HG03457 (cell line): ENCODE measurements at regions not wholly inside any gene's neighbourhood (a gene's known extent, or its start where the extent isn't known, plus 50 kb on each side); places are given as distances from the start of the nearest gene placed in this dataset.

Experiments used
- ATAC-seq: cut with Tn5 transposase; IDR thresholded peaks from one replicate; pipeline ENCODE4 v1.9.1; 2021; ENCODE audit warnings: moderate number of reproducible peaks; ENCODE audit not compliant: unreplicated experiment

DNA sequence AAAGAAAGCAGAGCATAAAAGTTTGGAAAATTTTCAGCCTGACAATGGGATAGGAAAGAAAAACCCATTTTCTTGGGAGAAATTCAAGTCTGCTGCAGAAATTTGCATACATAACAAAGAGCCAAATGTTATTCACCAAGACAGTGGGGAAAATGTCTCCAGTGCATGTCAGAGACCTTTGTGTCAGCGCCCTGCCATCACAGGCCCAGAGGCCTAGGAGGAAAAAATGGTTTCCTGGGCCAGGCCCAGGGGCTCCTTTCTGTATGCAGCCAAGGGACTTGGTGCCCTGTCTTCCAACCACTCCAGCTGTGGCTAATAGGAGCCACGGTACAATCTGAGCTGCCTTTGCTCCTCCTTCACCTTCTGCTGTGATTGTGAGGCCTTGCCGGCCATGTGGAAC is 189.1 kb upstream of the PITRM1 start:
- ATAC-seq = no peak

DNA sequence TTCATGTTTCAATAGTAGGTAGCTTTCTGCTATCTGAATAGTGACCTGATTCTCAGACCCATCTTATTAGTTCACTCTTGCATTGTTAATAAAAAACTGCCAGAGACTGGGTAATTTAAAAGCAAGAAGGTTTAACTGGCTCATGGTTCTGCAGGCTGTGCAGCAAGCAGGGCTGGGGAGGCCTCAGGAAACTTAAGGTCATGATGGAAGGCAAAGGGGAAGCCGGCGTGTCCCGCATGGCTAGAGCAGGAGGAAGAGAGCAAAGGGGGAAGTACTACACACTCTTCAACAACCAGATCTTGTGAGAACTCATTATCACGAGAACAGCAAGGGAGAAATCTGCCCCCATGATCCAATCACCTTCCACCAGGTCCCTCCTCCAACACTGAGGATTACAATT is 185.2 kb upstream of the PITRM1 start:
- ATAC-seq = no peak

- no peak for ATAC-seq
Measured at GRCh38 chr10:3355536-3355935, 183.0 kb upstream of the PITRM1 start.

- no peak for ATAC-seq
Measured at GRCh38 chr10:3354174-3354900, 181.8 kb upstream of the PITRM1 start.

DNA sequence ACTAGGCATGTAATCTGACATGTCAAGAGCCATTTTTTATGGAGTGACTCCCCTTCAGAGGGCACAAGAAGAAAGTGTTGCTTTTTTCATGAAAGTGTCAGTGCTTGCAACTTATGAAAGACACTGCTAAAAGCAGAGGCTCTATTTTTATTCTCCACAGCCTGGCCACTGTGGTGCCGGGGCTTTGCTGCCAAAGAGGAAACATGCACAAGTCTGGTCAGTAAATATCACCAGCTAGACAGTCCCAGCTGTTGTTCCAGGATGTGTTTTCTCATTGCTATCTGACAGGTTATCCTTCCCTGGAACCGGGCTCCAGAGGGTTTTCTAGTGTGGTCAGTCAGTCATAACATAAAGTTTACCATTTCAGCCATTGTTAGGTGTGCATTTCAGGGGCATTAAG is 180.7 kb upstream of the PITRM1 start:
- no peak for ATAC-seq

DNA sequence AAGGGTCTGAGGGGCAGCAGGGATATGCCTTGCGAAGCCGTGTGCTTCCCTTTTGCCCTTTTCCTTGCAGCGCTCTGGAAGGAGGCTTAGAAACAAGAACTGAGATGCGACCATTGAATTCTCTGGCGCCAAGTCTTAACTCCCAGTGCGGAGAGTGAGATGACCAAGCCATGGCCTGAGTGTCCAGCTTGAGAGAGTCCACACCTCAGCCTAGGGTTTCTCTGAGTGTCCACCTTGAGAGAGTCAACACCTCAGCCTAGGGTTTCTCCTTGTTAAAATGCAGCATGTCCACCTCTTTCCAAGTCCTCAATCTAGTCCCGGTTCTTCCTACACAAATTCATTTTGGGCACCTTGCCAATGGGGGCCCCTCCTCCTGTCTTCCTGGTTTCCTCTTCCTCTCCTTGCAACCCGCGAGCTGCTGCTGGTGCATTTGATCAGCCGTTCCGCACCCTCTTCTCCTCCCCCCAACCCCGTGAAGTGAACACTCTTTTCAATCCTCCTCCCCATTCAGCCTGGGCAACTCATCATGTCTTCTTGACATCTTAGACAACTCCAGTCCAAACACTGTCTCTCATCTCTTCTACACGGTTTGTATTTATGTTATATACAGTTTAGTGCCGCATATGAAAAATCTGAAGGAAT is 178.2 kb upstream of the PITRM1 start:
- no peak for ATAC-seq

- ATAC-seq = no peak
Measured at GRCh38 chr10:3350205-3350604, 177.6 kb upstream of the PITRM1 start.

DNA sequence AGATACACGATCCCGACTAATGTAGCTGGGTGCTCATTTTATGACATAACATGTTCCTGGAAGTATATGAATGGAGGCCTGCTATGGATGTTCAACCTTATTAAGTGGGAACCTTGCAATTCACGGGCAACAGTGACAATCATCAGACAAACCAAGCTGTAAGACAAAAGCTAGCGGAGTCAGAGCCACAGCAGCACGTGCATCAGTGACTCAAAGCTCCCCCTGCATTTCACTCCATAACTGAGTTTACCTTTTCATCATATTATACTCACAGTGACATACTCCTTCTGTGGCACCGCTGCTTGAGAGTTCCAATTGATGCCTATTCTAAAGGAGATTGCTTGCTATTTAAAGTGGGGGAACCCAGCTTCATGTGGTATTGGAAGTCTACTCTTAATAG is 176.0 kb upstream of the PITRM1 start:
- no peak for ATAC-seq

- no peak for ATAC-seq
Measured at GRCh38 chr10:3347413-3348182, 175.0 kb upstream of the PITRM1 start.

DNA sequence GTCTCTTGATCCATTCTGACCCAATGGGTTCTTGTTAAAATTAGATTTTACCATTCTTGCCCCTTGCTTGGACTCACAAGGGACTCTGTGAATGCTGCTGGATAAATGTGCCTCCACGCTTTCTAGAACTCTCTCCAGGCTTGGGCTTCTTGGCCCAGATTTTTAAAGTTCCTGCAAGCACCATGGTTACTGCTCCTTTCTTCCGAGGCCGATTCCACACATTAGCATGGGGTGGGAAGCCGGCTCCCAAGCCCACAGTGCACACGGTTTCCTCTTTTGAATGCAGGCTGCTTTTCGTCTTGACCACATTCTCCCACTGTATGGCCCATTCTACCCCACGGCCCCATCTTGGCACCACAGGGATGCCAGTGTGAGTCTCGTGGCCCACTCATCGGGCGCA is 174.3 kb upstream of the PITRM1 start:
- no peak for ATAC-seq

- no peak for ATAC-seq
Measured at GRCh38 chr10:3342771-3343170, 170.2 kb upstream of the PITRM1 start.

- ATAC-seq = no peak
Measured at GRCh38 chr10:3340127-3340730, 167.6 kb upstream of the PITRM1 start.

- ATAC-seq = no peak
Measured at GRCh38 chr10:3339531-3339950, 167.0 kb upstream of the PITRM1 start.

- no peak for ATAC-seq
Measured at GRCh38 chr10:3339121-3339520, 166.5 kb upstream of the PITRM1 start.

DNA sequence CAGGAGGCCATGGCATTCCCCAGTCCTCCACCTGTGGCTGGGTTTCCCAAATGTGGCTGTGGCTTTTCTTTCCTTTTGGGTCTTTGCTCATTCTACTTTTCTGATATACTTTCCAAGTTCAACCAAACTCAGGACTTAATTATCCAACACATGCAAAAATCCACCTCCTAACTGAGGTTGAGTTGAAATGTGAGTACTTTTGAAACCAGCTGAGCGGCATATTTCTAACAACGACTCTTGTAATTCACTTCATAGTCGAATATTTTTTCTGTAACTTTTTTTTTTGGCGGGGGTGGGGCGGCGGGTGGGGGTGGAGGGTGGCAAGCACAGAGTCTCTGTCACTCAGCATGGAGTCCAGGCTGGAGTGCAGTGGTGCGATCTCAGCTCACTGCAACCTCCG is 165.2 kb upstream of the PITRM1 start:
- no peak for ATAC-seq

DNA sequence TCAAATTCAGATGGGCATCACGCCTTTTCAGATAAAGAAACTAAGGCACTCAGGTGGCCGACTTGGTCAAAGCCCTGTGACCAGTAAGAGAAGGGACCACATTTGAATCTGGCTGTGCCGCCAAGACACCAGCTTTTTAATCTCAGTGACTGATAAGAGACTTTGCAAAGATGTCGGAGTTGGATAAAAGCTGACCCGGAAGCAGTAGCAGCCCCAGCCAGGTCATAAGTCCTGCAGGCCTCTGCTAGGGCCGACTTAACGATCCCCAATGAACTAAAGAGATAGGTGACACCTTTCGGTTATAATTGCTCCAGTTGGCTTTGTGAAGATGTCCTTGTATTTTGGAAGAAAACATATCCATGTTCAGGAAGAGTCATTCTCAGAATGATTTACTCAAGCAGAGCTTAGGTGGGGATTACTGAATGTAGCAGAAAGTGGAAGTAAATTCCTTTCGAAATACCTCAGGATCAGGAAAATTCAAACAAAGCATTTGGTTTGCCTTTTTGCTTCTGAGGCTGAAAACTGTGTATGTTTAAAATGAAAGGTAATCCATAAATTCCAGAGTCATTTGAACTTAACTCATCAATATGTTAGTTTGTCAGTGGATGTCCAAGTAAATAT is 164.2 kb upstream of the PITRM1 start:
- ATAC-seq = no peak

DNA sequence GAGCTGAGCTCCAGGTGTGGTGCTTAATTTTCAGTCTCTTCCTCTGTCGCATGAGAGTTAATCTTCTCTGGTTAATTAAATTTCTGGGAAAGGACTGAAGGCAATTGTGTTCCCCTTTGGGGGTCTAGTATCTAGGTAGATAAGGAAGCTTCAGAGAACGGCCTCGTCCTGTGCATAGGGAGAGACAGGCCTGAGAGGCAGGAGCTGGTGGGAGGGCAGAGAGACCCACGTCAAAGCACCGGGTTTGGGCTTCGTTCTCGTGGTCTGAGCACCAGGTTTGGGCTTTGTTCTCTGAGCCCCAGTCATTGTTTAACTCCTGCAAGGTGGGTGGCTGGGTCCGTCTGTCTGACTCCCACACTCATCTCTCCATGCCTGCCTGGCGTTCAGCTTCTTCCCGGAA is 160.8 kb upstream of the PITRM1 start:
- no peak for ATAC-seq

DNA sequence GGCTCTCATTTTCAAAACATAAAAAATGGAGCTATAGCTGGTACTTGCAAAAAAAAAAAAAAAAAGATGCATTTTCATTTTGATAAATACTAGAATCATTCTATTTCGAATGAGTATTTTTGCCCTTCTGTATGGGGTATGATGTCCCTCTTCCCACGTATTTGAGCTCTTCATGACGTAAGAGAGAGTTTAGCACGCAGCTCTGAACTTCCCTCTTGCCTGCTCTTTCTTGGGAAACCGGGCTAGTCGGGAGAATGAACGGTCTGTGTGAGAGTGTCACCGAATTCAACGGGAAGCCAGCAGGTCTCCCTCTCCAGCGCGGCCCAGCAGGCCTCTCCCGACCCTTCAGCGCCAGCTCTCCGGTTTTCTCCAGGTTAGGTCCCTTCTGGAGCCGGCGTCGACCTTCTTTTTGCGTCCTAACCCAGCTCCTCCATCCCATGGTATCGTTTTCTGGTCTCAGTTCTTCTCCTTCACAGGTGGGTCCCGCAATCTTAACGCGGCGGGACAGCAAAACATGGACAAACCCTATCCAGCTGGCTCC is 159.2 kb upstream of the PITRM1 start:
- ATAC-seq = no peak

DNA sequence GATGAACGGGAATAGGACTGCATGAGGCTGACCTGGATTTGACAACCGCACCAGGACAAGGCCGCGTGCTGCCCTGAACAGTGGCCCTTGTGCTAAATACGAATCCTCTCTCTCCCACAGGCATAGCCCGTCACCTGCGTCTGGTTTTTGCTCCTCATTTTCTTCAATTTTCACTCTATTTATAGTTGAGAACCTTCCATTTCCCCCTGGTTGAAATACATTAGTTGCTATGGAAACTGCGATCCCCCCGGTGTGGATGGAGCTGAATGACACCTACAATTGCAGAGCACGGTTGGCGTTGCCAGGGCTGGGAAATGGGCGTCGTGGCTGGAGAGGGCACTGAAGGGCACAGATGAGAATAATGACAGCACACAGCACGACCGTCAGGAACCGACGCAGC is 158.6 kb upstream of the PITRM1 start:
- ATAC-seq = no peak

DNA sequence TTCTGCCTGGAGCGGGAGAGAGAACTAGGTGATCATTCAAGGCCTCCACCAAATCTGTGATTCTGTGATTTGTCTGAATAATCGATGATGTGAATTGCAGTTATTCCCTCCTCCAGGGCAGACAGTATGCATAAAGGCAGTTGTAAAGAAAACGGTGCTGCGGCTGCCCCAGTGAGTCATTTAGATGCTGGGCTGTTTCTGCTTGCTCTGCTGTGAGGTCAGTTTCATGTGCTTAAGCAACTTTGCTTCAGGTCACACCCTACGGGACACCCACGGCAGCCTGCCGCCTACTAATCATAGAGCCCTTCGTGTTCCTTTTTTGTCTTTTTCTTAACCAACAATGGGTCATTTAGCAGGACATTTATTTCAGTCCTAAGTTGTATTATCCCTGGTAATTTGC is 158.1 kb upstream of the PITRM1 start:
- ATAC-seq = no peak
